ENCODE measurements at regions not wholly inside any gene's neighbourhood (a gene's known extent, or its start where the extent isn't known, plus 50 kb on each side); places are given as distances from the start of the nearest gene placed in this dataset.
A peak's percentile ranks its signal among the peaks of the same experiment; 100 is the strongest.
"Not testable (repeated sequence)": the region's sequence is repeated elsewhere in the genome, so short reads cannot be mapped to it uniquely, and the experiment has no call there.

DNA sequence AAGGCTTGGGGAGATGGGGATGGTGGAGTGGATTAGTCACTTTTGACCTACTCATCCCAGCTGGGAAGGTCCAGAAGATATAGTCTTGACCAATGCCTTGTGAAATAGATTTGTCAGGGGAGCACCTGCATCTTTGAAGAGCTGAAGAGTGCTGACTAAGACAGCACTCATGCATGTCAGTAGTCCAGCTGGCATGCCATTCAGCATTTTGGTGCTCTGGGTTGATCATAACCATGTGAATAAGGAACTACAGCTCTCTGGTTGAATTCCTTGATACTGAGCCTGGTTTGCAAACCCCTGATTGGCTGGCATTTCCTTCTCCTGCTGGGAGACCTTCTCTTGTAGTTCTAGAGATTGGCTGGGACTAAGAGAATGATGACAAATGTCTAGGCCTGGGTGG is 106.8 kb upstream of the ALX4 start:
- DNase-seq (ENCODE audit: low spot score) (no peak), ATAC-seq (no peak)

DNA sequence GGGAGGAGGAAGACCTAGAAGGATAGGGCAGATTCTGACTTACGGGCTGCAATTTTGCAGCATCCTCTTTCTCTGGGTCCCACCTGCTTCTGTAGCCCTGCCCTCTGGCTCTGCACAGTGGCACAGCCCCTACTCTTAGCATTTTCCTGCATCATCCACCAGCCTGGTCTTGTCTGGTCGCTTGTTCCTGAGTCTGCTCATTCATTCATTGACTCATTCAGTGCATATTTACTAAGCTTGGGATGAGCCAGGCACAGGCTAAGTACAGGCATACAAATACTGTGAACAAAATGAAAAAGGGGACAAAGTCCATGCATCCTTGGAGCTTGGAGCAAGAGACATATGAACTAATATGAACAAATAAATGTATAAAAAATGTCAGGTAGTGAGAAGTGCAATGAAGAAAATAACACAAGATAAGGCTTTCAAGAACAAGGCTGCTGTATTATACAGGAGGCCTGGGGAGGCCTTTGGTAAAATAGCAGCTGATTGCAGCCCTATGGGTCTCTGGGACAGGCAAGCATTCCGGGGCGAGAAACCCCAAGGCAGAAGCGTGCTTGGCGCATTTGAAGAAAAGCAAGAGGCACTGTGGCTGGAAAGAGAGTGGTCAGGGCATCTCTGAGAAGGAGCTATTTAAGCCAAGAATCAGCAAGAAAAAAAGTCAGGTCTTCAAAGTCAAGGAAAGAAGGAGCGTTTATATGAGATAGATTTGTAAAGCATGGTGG is 108.0 kb upstream of the ALX4 start:
- no peak for DNase-seq (ENCODE audit: low spot score)
- no peak for ATAC-seq

DNA sequence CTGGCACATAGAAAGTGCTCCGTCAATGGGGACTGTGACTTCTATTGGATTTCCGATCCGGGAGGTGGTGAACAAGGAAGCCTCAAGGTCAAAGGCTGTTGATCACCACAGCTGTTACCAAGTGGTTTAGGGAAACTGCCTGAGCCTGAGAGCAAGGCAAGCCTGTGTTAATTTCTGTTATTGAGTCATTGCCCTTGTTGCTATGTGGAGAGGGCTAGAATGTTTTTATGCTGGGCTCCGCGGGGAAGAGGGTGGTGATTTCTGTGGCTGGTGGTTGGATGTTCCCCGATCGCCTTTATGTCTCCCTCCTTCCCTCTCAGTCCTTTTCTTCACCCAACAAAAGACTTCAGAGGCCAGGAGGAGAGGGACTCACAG is 108.5 kb upstream of the ALX4 start:
- DNase-seq (ENCODE audit: low spot score) (no peak), ATAC-seq (no peak)

DNA sequence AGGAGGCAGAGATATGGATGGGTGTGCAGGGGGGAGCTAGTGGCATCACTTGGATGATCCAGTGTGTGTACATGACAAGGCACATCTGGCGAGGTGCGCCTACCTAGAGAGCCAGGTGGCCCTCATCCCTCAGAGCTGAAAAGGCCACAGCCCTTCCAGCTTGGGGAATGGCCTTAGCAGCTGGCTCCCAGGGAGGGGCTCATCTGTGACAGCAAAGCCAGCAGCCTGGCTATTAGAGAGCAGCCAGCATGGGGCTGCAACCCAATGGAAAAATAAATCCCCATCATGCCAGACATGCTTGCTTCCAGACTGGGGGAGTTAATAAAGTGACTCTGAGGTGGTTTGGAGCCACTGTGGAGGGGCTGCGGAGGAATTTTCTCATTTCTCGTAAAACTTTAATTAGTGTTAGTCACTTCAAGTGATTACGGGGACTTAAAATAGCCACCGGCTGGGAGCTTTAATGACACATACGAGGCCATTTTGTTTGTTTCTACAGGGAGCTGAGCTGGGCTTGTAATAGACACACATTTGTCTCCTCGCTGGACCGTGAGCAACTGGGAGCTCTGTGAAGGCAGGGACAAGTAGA is 111.2 kb upstream of the ALX4 start:
- DNase-seq (ENCODE audit: low spot score) = peak; percentile 22
- ATAC-seq = no peak

DNA sequence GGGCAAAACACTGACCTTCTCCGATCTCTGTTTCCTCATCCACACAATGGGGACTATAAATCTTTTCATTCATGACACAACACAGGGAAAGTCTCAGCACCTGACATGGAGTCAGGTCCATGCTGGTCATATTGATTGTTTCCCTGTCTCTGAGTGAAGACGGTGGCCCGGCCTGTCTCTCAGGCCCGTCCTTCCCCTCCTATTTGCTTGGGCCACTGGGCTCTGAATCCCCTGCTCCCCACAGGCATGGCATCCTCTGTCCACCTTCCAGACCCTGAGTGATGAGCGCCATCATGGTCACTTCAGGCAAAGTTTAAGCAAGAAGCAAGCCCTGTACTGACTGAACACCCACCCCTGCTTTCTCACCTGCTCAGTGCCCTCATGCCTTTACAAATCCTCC is 113.3 kb upstream of the ALX4 start:
- DNase-seq (ENCODE audit: low spot score) = no peak
- no peak for ATAC-seq

DNA sequence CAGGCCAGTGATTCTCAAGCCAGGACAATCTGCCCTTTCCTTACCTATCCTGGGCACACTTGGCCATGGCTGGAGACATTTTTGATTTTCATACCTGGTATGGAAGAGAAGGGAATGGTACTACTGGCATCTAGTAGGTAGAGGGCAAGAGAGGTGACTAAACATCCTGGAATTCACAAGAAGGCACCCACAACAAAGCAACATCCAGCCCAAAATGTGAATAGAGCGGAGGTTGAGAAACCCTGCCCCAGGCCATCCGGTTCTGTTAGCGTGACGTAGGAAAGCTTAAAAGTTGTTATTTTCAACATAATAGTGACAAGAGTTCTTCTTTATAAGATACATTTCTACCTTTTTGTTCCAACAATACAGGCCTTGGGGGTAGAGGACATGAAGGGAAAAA is 114.9 kb upstream of the ALX4 start:
- ATAC-seq = no peak

DNA sequence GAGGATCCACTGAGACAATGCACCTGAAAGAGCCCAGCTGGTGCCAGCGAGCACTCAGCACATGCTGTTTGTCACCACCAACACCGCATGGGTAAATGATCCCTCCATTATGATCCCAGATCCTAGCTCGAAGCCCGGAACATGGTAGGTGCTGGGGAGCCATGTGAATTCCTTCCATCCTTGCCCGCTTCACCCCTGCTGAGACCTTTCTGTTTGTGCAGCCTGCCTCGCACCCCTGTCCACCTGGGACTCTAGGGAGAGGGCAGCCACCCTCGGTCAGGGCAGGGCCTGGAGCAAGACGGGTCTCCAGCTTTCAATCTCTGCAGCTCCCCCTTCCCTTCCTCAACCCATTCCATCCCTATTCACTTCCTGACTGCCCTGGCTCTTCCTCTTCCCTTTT is 116.2 kb upstream of the ALX4 start:
- DNase-seq (ENCODE audit: low spot score) (no peak), ATAC-seq (no peak)

More for the DNA sequence above, 114.9 kb upstream of the ALX4 start:
- no peak for DNase-seq (ENCODE audit: low spot score)

DNA sequence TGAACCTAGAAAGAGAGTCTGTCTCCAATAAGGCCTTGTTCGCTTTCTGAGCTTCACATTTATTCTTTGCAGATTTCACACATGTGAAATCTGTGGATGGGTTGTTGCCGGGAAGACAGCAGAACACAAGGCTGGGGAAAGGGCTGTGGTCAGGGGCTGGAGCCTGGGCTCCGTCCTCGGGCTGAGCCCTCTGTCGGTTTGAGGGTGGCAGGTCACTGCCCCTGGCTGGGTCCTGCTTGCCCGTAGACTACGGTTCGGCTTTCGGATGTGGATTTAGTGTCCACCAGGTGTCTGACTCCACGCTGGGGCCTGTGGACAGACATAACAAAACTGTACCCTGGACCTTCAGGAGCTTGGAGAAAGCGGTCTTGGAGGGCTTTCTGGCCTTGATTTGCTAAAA is 117.0 kb upstream of the ALX4 start:
- ATAC-seq (no peak), DNase-seq (ENCODE audit: low spot score) (no peak)

DNA sequence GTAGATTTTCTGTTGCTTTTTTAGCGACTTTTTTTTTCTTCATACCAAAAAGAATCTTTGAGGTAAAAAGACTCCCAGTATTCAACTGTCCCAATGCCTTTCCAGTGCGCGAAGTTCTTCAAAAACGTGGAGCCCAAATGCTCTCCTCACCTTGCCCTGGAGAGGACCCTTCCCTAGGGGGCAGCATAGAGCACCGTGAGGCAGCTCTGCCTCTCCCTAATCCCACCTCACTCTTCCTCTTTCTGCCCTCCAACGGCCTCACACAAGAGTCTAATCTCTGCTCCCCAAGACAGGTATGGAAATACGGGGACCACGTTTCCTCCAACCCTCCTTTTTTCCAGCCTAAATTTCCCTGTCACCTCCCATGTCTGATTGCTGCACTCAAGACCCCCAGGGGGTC is 117.5 kb upstream of the ALX4 start:
- DNase-seq (ENCODE audit: low spot score) (no peak), ATAC-seq (no peak)

DNA sequence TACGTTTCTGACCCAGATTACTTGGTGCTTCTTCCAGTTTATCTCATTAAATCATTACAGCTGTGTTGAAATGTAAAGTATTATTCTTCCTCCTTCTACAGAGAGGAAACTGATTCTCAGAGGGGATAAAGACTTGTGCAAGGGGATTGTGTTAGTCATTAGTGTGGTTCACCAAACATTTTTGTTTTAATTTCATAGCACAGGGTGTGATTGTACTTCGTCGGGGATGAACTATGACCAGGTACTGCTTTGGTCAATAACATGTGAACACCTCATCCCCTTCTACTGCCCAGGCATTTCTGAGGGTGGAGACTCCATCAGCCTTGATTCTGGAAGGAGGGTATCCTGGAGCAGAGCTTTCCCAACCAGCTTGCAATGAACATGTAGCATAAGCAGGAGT is 120.2 kb upstream of the ALX4 start:
- DNase-seq (ENCODE audit: low spot score) (no peak), ATAC-seq (no peak)

DNA sequence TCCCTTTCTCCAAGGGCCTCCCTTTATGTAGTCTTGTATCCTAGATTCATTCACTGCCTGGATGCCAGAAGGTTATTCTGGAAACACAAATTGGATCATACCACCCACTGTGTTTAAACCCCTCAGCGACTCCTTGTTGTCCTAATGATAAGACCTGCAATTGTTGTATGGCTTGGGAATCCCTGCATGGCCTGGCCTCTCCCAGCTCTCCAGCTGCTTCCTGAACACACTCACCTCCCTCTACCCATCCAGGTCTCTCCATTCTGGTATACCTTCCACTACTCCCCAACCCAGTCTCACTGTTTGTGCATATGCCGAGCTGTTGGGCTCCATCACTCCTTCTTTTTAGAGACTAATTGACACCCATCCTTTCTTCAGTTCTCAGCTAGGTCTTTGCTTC is 124.3 kb upstream of the ALX4 start:
- ATAC-seq (no peak), DNase-seq (ENCODE audit: low spot score) (no peak)

DNA sequence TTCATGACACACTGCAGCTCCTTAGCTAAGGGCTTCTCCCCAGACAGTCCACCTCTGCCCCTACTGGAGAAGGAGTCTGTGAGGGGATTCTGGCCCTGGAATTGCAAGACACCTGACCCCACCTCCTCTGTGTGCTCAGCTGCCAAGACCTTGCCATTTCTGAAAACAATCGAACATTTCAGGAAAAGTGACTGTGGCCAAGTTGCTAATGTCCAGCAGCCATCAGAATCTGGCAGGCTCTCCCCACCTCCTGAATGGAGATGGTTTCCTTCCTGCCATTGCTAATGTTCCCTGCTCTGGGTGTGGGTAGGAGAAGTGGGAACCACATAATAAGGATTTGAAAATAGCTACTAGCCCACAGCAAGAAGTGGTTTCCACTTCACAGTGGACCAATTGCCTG is 127.2 kb upstream of the ALX4 start:
- DNase-seq (ENCODE audit: low spot score) (peak; percentile 15), ATAC-seq (no peak)

DNA sequence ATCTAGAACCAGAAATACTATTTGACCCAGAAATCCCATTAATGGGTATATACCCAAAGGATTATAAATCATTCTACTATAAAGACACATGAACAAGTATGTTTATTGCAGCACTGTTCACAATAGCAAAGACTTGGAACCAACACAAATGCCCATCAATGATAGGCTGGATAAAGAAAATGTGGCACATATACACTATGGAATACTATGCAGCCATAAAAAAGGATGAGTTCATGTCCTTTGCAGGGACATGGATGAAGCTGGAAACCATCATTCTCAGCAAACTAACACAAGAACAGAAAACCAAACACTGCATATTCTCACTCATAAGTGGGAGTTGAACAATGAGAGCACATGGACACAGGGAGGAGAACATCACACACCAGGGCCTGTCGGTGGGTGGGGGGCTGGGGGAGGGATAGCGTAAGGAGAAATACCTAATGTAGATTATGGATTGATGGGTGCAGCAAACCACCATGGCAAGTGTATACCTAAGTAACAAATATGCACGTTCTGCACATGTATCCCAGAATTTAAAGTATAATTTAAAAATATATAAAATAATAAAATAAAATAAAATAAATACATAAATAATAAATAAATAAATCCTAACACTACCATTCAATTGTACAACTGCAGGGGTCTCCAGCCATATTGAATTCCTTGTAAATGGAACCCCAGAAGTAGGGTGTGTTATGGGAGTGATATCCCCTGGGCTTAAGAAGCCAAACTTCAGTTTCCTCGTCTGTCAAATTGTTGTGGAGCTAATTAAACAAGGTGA is 122.4 kb upstream of the CD82 start:
- ATAC-seq; DNase-seq (ENCODE audit: low spot score): not testable (repeated sequence)

DNA sequence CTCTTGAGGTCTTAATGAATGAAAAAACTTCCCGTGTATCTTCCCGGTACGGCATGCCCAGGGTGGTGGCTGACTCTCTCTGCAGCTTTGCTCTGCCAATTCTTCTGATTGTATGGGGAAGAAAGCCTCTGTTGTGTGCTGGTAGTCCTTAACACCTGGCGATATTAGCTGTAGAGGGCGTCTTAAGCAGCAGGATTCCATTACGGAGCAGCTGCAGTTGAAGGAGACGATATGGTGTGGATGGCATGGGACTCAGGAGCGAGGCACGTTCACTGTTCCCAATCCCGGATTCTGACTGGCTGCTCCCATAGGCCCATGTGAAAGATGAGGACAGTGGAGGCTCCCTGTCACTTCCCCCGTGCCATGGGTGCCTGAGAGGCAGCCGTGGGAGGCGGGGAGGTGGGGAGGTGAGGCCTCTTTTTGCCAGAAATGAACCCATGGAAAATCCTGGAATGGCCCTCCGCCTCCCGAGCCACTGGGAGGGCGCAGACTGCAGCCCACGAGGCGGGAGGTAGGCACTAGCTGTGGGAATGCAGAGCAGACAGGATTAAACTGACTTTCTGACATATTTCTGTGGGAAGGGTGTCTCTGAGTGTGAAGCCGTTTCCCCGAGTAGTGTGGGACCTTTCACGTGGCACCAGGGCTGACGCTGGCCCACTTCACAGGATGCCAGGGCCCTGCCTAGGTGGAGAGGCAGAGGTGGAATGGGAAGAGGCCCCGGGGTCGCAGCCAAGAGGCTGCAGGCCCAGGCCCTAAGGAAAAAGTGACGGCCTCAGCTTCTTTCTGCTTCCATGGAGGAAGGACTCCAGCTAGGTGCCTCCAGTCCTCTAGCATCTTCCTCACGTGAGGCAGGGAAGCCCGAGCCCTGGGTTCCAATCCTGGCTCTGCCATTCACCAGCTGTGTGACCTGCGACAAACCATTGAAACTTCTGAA is 121.4 kb upstream of the CD82 start:
- DNase-seq (ENCODE audit: low spot score) (peak; percentile 35), ATAC-seq (no peak)

DNA sequence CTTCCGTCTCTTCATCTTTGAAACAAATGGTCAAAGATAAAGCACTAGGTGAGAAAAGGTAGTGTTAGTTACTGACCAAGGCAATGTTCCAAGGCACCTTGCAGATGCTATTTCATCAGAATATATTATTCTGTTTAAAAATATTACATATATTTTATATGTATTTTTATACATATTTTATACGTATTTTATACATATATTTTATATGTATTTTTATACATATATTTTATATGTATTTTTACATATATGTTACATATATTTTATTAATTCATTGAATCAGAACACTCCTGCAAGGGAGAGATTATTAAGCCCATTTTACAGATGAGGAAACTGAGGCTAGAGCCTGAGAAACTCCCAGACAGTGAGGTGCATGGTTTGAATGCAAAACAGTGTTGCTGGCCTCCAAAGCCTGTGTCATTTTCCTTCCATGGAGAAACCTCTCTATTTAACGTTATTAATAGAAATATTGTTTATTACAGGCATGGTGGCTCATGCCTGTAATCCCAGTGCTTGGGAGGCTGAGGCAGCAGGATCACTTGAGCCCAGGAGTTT is 120.6 kb upstream of the CD82 start:
- ATAC-seq (no peak), DNase-seq (ENCODE audit: low spot score) (no peak)

DNA sequence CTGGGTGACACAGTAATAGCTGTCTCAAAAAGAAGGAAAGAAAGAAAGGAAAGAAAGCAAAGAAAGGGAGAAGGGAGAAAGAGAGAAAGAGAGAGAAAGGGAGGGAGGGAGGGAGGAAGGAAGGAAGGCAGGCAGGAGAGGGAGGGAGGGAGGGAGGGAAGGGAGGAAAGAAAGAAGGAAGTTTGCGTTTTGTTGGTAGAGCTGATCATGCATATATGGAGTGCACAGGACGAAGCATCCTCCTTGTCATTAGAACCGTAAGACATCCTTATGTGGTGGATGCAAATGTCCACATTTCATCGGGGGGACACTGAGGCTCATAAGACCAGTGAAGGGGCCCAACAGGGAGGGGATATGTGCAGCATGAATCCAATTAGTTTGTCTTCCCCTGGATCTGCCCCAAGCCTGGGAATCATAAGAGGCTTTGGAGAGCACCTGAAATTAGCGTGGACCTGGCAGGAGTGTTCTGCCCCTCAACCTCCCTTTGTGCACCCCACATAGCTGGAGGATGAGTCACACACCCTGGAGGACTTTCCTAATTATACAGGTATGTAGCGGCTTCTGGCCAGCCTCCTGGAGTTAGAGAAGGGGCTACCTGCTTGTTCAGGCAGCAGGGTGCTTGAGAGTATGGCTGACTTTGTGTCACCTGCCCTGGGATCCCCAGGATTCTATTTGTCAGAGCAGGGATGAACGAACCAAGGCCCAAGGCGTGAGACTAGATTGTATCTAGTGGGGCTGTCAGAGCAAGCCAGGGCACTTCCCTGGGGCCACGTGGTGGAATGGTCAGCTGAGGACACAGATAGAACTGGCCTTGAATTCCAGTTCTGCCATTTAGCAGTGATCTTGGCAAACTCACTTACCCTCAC is 119.7 kb upstream of the CD82 start:
- peak; percentile 29 for DNase-seq (ENCODE audit: low spot score)
- ATAC-seq = no peak

DNA sequence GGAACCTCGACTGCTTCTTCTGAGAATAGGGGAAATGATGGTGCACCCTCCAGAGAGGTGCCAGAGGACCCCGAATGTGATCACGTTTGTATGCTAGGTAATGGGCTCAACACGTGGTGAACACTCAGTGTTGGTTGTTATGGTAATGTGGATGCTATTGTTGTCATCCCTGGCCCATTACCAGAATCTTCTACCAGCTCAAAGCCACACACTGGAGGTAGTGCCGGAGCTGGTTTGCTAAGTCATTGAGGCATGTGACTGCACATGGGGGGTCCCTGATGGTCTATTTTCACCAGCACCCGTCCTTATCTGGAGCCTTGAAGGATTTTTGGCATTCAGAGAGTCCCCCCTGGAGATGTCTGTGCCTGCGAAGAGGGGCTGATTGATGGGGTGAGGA is 119.1 kb upstream of the CD82 start:
- DNase-seq (ENCODE audit: low spot score) (no peak), ATAC-seq (no peak)

DNA sequence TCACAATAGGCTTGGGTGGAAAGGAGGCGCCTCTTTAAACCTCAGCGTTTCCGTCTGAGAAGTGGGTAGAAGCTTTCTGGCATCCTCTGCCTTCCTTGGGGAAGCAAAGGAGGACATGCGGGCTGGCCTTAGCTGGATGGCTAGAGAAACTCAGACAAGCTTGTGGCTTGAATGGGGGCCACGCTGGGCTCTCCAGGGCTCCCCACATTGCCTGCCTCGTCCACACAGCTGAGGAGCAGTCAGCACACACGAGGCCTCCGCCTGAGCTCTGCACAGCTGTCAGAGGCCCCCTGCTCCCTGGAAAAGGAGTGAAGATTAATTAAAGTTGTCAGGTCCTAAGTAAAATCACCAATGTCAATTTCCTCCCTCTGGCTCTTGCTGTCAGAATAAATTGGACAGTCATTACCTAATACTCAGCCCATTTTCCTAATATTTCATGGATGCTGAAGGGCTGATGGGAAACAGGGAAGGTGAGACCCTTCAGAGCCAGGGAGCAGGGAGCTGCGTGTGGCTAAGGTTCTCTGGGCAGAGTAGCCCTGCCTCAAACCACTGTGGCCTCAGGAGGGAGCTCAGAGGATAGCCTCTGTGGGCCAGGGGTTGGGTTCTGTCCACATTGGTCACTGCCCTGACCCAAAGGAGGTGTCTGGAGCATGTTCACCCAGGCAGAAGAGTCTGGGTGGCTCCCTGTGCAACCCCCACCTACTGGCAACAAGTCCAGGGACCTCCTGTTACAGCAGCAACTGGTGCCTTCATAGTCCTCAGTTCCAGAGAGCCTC is 118.3 kb upstream of the CD82 start:
- DNase-seq (ENCODE audit: low spot score) (peak; percentile 24), ATAC-seq (no peak)

DNA sequence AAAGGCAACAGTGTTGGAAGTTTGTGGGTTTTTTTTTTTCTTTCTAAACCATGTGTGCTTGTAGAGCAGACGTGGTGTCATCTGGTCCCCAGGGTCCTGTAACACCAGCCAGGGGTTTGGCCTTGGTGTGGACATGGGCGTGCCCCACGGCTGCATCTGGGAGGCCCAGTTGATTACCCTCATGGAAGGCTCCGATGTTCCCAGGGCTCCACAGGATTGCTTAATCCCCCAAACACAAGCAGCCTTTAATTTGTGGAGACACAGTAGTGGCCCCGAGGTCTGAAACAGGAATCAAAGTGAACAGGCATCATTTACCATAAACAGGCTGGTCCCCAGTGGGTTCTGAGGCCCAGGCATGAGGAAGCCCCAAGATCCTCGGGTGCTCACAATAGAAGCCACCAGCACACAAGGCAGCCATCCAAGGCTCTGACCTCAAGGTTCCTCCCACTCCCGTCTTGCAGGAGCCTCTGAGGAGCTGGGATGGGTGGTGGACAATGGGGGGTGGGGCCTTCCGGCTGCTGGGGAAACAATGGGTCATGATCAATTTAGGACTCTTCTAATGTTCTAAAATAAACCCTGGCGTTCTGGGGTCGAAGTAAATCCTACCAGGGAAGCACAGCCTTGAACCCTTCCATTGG is 115.0 kb upstream of the CD82 start:
- DNase-seq (ENCODE audit: low spot score) = no peak
- ATAC-seq = no peak
